ENCODE measurements at regions not wholly inside any gene's neighbourhood (a gene's known extent, or its start where the extent isn't known, plus 50 kb on each side); places are given as distances from the start of the nearest gene placed in this dataset.
"Not testable (repeated sequence)": the region's sequence is repeated elsewhere in the genome, so short reads cannot be mapped to it uniquely, and the experiment has no call there.

DNA sequence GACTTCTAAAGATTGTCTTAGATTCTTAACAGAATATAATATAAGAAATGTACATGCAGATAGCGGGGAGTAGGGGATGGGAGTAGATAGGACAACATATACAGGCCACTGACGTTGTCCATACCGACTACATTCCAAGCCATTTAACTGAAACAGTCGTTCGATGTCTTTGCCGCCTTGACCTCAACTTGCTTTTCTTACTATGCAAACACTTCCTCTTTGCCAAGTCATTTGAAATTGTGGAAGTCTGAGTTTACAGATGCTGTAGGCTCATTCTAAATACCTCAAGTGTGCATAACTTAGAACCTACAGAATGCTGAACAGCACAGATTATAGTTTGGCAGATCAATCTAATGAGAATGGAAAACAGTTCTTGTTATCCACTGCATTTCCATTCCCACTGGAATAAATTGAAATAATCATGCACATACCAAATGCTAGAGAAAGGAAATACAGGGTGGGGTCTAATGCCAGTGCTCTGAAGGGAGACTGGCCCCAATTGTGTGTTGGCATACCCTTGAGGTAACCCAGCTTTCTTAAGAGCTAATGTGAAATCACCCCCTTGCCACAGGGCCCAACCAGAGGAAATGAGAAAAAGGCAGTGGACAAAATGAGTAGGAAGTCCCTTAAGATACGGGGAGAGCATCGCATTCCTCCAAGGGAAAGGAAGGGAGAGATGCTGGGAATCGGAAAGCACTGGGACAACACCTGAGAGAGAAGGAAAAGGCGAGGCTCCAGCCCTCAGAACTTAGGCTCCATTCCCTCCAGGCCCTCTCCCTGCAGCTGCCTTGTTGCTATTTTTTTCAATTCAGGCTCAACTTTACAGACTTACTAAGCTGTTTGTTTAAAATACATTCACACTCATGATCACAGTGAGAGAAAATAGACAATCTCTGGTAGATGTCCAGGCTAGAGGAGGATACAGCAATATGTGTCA lies 380.9 kb upstream of the TMTC1 start:
- no peak for DNase-seq (ENCODE audit: low spot score)
- TF ChIP-seq, protein P1, sequence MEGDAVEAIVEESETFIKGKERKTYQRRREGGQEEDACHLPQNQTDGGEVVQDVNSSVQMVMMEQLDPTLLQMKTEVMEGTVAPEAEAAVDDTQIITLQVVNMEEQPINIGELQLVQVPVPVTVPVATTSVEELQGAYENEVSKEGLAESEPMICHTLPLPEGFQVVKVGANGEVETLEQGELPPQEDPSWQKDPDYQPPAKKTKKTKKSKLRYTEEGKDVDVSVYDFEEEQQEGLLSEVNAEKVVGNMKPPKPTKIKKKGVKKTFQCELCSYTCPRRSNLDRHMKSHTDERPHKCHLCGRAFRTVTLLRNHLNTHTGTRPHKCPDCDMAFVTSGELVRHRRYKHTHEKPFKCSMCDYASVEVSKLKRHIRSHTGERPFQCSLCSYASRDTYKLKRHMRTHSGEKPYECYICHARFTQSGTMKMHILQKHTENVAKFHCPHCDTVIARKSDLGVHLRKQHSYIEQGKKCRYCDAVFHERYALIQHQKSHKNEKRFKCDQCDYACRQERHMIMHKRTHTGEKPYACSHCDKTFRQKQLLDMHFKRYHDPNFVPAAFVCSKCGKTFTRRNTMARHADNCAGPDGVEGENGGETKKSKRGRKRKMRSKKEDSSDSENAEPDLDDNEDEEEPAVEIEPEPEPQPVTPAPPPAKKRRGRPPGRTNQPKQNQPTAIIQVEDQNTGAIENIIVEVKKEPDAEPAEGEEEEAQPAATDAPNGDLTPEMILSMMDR (IDR thresholded peaks at IDR 0.05; ENCODE audit: poor library complexity): no peak
- TF ChIP-seq EZH2 (IDR thresholded peaks at IDR 0.05; ENCODE audit: borderline replicate concordance) (no peak), EZH2phosphoT487 (IDR thresholded peaks at IDR 0.05; ENCODE audit: low read depth, severe bottlenecking, unreplicated experiment) (no peak)

DNA sequence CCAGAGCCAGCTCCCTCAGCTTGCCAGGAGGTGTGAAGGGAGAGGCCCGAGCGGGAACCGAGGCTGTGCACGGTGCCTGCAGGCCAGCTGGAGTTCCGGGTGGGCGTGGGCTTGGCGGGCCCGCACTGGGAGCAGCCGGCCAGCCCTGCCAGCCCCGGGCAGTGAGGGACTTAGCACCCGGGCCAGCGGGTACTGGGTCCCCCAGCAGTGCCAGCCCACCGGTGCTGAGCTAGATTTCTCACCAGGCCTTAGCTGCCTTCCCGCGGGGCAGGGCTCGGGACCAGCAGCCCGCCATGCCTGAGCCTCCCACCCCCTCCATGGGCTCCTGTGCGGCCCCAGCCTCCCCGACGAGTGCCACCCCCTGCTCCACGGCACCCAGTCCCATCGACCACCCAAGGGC lies 373.1 kb upstream of the TMTC1 start:
- not testable (repeated sequence) for DNase-seq (ENCODE audit: low spot score); H3K36me3 ChIP-seq (replicated peaks; ENCODE audit: insufficient read depth, low read depth); H4K20me1 ChIP-seq (ENCODE audit: insufficient read depth, poor library complexity, severe bottlenecking); H3K4me2 ChIP-seq; H3K9me2 ChIP-seq (replicated peaks; ENCODE audit: insufficient read depth); H3K27me3 ChIP-seq; H3K9me3 ChIP-seq (ENCODE audit: low read depth); H3K4me1 ChIP-seq (ENCODE audit: insufficient read depth); H3K4me3 ChIP-seq; H3K79me2 ChIP-seq; H3K27ac ChIP-seq; H2AFZ ChIP-seq
- 93% methylated on average over 10 of the region's 22 CpGs for WGBS (ENCODE audit: low lambda C conversion rate, missing lambda C conversion rate)

More for the DNA sequence above, 380.9 kb upstream of the TMTC1 start:
- Histone ChIP-seq H3K4me2 (no peak overlapping the region), H3K9me3 (ENCODE audit: low read depth) (no peaks in the 10 kb centered on the region), H3K79me2 (no peaks in the 10 kb centered on the region), H2AFZ (no peak overlapping the region), H4K20me1 (ENCODE audit: insufficient read depth, poor library complexity, severe bottlenecking) (no peaks in the 10 kb centered on the region), H3K36me3 (replicated peaks; ENCODE audit: insufficient read depth, low read depth) (no peaks in the 10 kb centered on the region), H3K4me3 (no peak overlapping the region), H3K9me2 (replicated peaks; ENCODE audit: insufficient read depth) (no peaks in the 10 kb centered on the region), H3K27me3 (peaks cover 23% of the 10 kb centered on the region), H3K27ac (no peak overlapping the region), H3K4me1 (ENCODE audit: insufficient read depth) (no peaks in the 10 kb centered on the region)
- 89% methylated on average over 10 of the region's 10 CpGs for WGBS (ENCODE audit: low lambda C conversion rate, missing lambda C conversion rate)

DNA sequence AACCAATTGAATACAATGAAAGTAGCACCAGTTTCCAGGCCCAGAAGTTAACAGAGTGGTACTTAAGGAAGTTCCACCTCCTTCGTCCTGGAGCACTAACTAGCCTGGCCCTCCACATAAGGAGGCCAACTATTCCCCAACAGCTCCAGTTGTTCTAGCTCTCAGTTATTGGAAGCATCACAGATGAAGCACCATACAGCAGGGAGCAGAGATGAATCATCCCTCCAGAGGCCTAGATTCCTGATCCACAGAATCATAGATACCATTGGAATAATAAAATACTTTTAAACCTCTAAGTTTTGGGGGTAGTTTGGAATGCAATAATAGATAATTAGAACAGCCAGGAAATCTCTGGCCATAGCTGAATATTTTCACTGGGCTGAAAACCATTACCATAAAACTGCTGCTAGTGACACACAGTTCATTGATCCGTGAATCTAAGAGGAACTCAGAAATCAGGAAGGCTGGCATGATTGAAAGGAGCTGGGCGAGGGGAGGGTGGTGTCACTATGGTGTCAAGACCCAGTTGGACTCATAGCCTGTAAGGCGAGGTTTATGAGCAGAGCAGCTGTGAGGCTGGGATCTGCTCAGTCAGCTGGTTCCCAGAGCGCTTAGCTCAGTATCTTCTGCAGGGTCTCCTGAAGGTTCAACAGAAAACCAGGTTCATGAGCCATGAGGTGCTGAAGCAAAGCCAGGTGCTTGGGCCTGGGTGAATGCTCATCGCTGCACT lies 371.4 kb upstream of the TMTC1 start:
- Histone ChIP-seq H2AFZ (no peak overlapping the region), H3K27ac (no peak overlapping the region), H3K9me2 (replicated peaks; ENCODE audit: insufficient read depth) (no peaks in the 10 kb centered on the region), H3K36me3 (replicated peaks; ENCODE audit: insufficient read depth, low read depth) (no peaks in the 10 kb centered on the region), H4K20me1 (ENCODE audit: insufficient read depth, poor library complexity, severe bottlenecking) (no peaks in the 10 kb centered on the region), H3K4me2 (no peak overlapping the region), H3K79me2 (no peaks in the 10 kb centered on the region), H3K4me1 (ENCODE audit: insufficient read depth) (no peaks in the 10 kb centered on the region), H3K27me3 (no peaks in the 10 kb centered on the region), H3K9me3 (ENCODE audit: low read depth) (no peaks in the 10 kb centered on the region), H3K4me3 (no peak overlapping the region)
- DNase-seq (ENCODE audit: low spot score): no peak
- WGBS (ENCODE audit: low lambda C conversion rate, missing lambda C conversion rate): 92% methylated on average over 6 of the region's 6 CpGs
- TF ChIP-seq, protein P1 (IDR thresholded peaks at IDR 0.05; ENCODE audit: poor library complexity): no peak
- TF ChIP-seq EZH2 (IDR thresholded peaks at IDR 0.05; ENCODE audit: borderline replicate concordance) (no peak), EZH2phosphoT487 (IDR thresholded peaks at IDR 0.05; ENCODE audit: low read depth, severe bottlenecking, unreplicated experiment) (no peak)

DNA sequence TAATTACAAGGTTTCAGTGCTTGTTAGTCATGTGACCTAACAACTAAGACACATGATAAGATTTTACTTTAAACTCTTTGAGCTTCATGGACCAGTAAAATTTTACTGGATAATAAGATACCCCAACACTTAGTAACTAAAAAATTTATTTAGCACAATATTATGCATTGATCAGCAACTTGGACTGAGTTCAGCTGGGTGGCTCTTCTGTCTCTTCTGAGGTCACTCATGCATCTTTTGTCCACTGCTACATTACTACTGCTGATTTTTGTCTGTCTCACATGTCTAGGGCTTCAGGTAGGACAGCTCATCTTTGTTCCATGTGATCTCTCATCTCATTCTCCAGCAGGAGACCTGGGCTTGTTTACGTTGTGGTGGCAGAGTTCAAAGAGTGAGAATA lies 370.2 kb upstream of the TMTC1 start:
- H3K79me2 ChIP-seq: no peaks in the 10 kb centered on the region
- H3K9me3 ChIP-seq (ENCODE audit: low read depth): no peaks in the 10 kb centered on the region
- no peaks in the 10 kb centered on the region for H3K9me2 ChIP-seq (replicated peaks; ENCODE audit: insufficient read depth)
- H3K36me3 ChIP-seq (replicated peaks; ENCODE audit: insufficient read depth, low read depth): no peaks in the 10 kb centered on the region
- no peaks in the 10 kb centered on the region for H3K4me1 ChIP-seq (ENCODE audit: insufficient read depth)
- DNase-seq (ENCODE audit: low spot score): no peak
- no peak overlapping the region for H2AFZ ChIP-seq
- 96% methylated on average over 1 of the region's 1 CpG for WGBS (ENCODE audit: low lambda C conversion rate, missing lambda C conversion rate)
- no peak overlapping the region for H3K4me2 ChIP-seq
- TF ChIP-seq EZH2phosphoT487 (IDR thresholded peaks at IDR 0.05; ENCODE audit: low read depth, severe bottlenecking, unreplicated experiment) (no peak), EZH2 (IDR thresholded peaks at IDR 0.05; ENCODE audit: borderline replicate concordance) (no peak)
- TF ChIP-seq, protein P1 (IDR thresholded peaks at IDR 0.05; ENCODE audit: poor library complexity): no peak
- no peaks in the 10 kb centered on the region for H4K20me1 ChIP-seq (ENCODE audit: insufficient read depth, poor library complexity, severe bottlenecking)
- H3K27me3 ChIP-seq: no peaks in the 10 kb centered on the region
- no peak overlapping the region for H3K27ac ChIP-seq
- H3K4me3 ChIP-seq: no peak overlapping the region
